ENCODE measurements at regions not wholly inside any gene's neighbourhood (a gene's known extent, or its start where the extent isn't known, plus 50 kb on each side); places are given as distances from the start of the nearest gene placed in this dataset.

DNA sequence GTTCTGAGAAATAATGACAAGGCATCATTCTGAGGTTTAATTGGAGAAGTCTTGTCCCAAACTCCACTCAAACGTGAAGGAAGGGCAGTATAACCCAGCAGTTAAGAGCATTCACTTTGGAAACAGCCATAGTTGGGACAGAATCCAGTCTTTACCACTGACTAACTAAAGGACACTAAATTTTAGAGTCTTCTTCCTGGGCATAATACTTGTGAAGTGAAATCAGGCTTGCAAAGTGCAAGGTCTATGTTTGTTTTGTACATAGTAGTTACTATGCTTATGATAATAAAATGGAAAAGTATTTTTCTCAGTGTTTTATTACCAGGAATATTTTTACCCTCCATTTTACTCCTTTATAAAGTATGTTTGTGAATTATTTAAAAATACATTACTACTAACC, 748.2 kb upstream of the ID2 start:
- DNase-seq (ENCODE audit: low read depth): no peak
- H3K4me3 ChIP-seq (ENCODE audit: low read length): no peak overlapping the region
- TF ChIP-seq, protein P1, sequence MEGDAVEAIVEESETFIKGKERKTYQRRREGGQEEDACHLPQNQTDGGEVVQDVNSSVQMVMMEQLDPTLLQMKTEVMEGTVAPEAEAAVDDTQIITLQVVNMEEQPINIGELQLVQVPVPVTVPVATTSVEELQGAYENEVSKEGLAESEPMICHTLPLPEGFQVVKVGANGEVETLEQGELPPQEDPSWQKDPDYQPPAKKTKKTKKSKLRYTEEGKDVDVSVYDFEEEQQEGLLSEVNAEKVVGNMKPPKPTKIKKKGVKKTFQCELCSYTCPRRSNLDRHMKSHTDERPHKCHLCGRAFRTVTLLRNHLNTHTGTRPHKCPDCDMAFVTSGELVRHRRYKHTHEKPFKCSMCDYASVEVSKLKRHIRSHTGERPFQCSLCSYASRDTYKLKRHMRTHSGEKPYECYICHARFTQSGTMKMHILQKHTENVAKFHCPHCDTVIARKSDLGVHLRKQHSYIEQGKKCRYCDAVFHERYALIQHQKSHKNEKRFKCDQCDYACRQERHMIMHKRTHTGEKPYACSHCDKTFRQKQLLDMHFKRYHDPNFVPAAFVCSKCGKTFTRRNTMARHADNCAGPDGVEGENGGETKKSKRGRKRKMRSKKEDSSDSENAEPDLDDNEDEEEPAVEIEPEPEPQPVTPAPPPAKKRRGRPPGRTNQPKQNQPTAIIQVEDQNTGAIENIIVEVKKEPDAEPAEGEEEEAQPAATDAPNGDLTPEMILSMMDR (conservative IDR thresholded peaks at IDR 0.05; ENCODE audit: low read depth, low read length): no peak

DNA sequence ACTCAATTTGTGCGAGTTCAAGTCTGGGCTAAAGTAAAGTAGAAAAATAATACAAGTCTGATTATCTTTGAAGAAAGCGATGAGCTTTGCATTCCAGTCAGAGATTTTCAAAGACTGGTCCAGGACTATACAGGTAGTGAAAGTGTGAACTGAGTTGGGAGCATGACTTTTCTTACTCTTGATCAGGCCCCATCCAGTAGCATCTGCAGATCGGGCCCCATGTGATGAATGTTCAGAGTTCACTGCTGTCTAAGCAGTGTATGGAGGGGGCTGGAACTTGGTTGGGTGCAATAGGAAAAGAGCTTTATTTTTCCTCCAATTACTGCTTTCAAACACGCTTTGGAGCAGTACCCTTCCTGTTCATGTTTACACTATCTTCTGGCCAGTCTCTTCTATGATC, 747.4 kb upstream of the ID2 start:
- no peak for DNase-seq (ENCODE audit: low read depth)
- H3K4me3 ChIP-seq (ENCODE audit: low read length): no peak overlapping the region
- TF ChIP-seq, protein P1 (conservative IDR thresholded peaks at IDR 0.05; ENCODE audit: low read depth, low read length): no peak

DNA sequence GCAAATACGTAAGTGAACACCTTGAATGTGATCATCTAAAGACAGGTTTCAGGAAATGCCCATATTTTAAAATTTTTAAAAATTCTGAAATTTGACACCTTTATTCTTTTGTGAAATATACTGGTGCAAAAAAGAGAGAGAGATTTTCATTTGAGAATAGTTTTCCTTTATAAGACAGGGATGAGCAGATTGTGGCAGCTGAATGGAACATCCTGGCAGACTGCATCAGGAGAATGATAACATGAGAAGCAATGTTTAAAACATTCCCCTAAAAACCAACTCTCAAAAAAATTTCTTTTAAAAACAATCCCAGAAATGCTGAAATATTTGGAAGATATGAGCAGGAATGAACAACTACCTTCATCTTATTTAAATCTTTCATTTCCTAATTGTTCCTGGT, 744.8 kb upstream of the ID2 start:
- DNase-seq (ENCODE audit: low read depth): no peak
- no peak overlapping the region for H3K4me3 ChIP-seq (ENCODE audit: low read length)
- TF ChIP-seq, protein P1 (conservative IDR thresholded peaks at IDR 0.05; ENCODE audit: low read depth, low read length): no peak

DNA sequence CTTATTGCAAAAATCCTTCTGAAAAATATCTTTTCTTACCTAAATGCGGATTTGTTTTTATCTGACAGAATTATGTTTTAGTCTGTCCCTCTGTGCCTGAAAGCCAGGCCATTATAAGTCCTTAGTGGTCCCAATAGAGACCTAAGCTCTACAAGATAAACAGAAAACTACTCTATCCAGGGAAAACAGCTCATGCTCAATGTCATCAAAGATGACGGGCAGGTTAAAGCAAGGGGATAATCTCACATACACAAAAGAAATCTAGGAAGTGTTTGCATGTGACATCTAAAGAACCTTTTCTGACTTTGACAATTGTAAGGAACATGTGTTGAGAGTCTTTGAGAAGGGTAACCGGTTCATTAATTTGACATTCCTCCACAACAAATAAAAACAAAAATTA, 741.1 kb upstream of the ID2 start:
- TF ChIP-seq, protein P1 (conservative IDR thresholded peaks at IDR 0.05; ENCODE audit: low read depth, low read length): no peak
- H3K4me3 ChIP-seq (ENCODE audit: low read length): no peak overlapping the region
- no peak for DNase-seq (ENCODE audit: low read depth)

DNA sequence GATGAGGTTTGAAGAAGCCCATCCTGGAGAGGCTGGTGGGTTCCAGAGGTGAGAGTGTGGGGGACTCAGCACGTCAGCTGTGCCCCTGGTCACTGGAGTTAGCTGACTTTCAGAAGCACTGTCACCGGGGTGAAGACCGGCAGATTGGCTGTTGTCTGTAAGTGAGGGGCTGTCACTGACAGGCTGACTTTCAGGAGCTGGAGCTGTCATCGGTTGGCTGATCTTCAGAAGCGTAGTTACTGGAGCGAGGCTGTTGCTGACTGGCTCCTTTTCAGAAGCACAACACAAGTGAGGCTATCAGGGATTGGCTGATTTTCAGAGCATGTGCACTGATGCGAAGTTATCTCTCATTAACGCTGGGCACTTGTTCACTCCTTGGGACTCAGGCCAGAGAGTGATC, 738.4 kb upstream of the ID2 start:
- DNase-seq (ENCODE audit: low read depth): no peak
- TF ChIP-seq, protein P1 (conservative IDR thresholded peaks at IDR 0.05; ENCODE audit: low read depth, low read length): no peak
- no peak overlapping the region for H3K4me3 ChIP-seq (ENCODE audit: low read length)

DNA sequence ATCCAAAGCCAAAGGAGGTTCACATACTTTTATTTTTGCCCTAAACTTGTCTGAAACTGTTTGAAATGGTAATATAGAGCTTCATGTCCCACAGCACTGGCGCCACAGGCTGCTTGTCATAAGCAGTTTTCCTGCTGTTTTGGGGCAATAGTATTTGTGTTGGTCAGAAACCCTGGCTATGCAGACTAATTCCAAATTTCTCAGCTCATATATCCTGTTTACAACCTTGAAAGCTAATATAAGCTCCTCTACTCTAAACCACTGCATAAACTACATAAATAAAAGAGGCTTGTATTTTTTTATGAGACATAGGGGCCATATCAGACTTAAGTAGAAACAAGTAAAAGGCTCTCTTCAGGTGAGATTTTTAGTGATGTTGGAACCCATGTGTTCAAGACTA, 736.8 kb upstream of the ID2 start:
- TF ChIP-seq, protein P1 (conservative IDR thresholded peaks at IDR 0.05; ENCODE audit: low read depth, low read length): no peak
- H3K4me3 ChIP-seq (ENCODE audit: low read length): no peak overlapping the region
- no peak for DNase-seq (ENCODE audit: low read depth)

DNA sequence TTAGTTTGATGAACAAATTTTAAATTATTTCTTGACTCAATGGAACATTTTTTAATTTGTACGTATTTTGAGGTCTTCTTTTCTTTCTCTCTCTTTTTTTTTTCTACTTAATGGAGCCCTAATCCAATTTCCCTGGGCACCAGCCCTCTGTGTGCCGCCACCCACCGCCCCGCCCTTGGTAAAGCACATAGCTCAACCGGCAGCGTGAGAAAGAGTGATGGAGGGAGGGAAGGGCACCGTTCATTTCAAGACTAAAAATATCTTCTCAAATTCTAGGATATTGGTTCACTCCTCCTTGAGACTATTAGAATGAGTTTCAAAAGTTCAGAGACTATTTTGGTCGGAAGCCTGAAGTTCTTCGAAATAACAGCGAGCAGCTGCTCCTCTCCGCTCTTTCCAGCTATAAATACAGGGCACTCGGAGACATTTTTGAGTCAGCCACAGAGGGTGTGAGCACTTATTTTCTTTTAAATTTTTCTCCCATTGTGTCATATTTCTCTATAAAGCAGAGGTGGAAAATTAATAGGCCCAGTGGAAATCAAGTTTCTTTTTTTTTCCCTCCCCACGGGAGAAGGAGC, 731.7 kb upstream of the ID2 start:
- no peak for DNase-seq (ENCODE audit: low read depth)
- H3K4me3 ChIP-seq (ENCODE audit: low read length): no peak overlapping the region
- TF ChIP-seq, protein P1 (conservative IDR thresholded peaks at IDR 0.05; ENCODE audit: low read depth, low read length): no peak

Data from retinal pigment epithelial cell (primary cell).